Naive thymus-derived CD8-positive, alpha-beta T cell (primary cell): ENCODE measurements at regions not wholly inside any gene's neighbourhood (a gene's known extent, or its start where the extent isn't known, plus 50 kb on each side); places are given as distances from the start of the nearest gene placed in this dataset.

ENCODE experiments used
- ATAC-seq, 2 donors: fragments of 150-1000 bp; cut with Tn5 transposase in 1 of 2; sonication (Bioruptor Pico), chemical (Tn5 transposase) in 1 of 2; 1 replicate in 1 of 2; 2 replicates in 1 of 2; pipeline ENCODE4 v1.10.0; 2021; ENCODE audit warnings: mild to moderate bottlenecking in 2 of 2, moderate library complexity in 2 of 2
- POLR2A ChIA-PET: fragments of 350-600 bp; sonication (Branson Sonifier 250); formaldehyde crosslinking; loops from one replicate; lab custom pipeline; 2021; ENCODE audit warnings: antibody characterized with exemption; lab: Charles Lee
- DNase-seq, 10 donors: peaks; one replicate each; pipeline versions ENCODE4 v3.0.0 to v3.0.0-alpha.2; 2020 to 2022
- H3K27ac Mint-ChIP-seq, 10 donors: one replicate each; pipeline ENCODE4 v1.8.0; 2020 to 2022; ENCODE audit warnings: mild to moderate bottlenecking in 10 of 10, mixed read lengths in 10 of 10, moderate library complexity in 4 of 10, inconsistent platforms in 1 of 10
- H3K27me3 Mint-ChIP-seq, 5 donors: one replicate each; pipeline ENCODE4 v1.8.0; 2021 to 2022; ENCODE audit warnings: mixed read lengths in 5 of 5
- H3K36me3 Mint-ChIP-seq, 3 donors: one replicate each; pipeline ENCODE4 v1.8.0; 2020 to 2022; ENCODE audit warnings: mixed read lengths in 3 of 3, mild to moderate bottlenecking in 2 of 3, inconsistent platforms in 1 of 3
- H3K4me1 Mint-ChIP-seq, 4 donors: one replicate each; pipeline ENCODE4 v1.8.0; 2021 to 2022; ENCODE audit warnings: mixed read lengths in 4 of 4
- H3K4me3 Mint-ChIP-seq, 10 donors: one replicate each; pipeline ENCODE4 v1.8.0; 2020 to 2022; ENCODE audit warnings: mild to moderate bottlenecking in 10 of 10, mixed read lengths in 10 of 10, moderate library complexity in 6 of 10, inconsistent platforms in 1 of 10
- H3K9me3 Mint-ChIP-seq, 9 donors: one replicate each; pipeline ENCODE4 v1.8.0; 2020 to 2022; ENCODE audit warnings: mixed read lengths in 9 of 9, mild to moderate bottlenecking in 3 of 9, inconsistent platforms in 1 of 9, moderate library complexity in 1 of 9

GRCh38 chr1:188397521-188397920, 1568.8 kb downstream of the PLA2G4A start:
- no peak for ATAC-seq
- Mint-ChIP-seq H3K36me3 (peaks cover 0 to 6% (median 0%) of the 10 kb centered on the region in 3 donors), H3K4me1 (no peaks in the 10 kb centered on the region), H3K4me3 (no peak overlapping the region), H3K27ac (no peak overlapping the region), H3K9me3 (peaks cover 0 to 29% (median 3%) of the 10 kb centered on the region in 9 donors), H3K27me3 (no peaks in the 10 kb centered on the region)
- POLR2A ChIA-PET: no interaction called here
- DNase-seq: no peak

DNA sequence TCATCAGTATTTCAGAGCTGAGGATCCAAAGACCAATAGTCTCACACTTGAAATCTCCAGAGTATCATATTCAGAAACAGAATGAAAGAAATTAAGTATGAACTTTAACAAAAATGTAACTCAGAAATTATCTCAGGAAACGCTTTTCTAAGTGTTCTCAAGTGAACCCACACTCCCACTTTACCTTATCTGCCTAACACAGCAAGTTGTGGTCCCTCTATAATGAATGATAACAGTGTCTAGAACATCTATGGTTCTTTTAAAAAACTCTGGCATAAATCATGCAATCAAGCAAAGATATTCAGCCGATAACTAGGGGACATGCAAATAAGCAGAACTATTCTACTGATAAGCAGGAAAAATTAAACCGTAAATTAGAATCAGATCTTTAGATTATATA, 1574.2 kb downstream of the PLA2G4A start:
- Mint-ChIP-seq H3K4me1 (no peaks in the 10 kb centered on the region), H3K4me3 (no peak overlapping the region), H3K27ac (no peak overlapping the region), H3K36me3 (peaks cover 0 to 6% (median 0%) of the 10 kb centered on the region in 3 donors), H3K27me3 (no peaks in the 10 kb centered on the region), H3K9me3 (peaks cover 0 to 20% (median 4%) of the 10 kb centered on the region in 9 donors)
- ATAC-seq (no peak), DNase-seq (no peak)
- POLR2A ChIA-PET: no interaction called here

GRCh38 chr1:188406636-188407035, 1577.9 kb downstream of the PLA2G4A start:
- Mint-ChIP-seq H3K4me3 (no peak overlapping the region), H3K9me3 (peaks cover 0 to 15% (median 0%) of the 10 kb centered on the region in 9 donors)

DNA sequence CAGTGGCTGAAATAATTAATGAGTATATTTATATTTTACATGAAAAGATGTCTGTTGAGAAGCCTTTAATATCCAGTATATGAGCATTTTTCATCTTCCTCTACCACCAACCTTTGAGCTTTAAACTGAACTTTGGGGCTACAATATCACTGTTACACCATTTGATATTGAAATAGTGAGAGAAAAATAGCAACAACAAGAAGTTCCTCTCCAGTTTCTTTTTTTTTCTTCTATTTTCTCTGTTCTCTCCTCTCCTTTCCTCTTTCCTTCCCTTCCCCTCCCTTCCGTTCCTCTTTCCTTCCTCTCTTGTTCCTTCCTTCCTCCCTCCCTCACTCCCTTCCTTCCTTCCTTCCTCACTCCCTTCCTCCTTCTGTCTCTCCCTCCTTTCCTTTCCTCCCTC, 1591.4 kb downstream of the PLA2G4A start:
- POLR2A ChIA-PET: no interaction called here
- no peak overlapping the region for H3K4me3 Mint-ChIP-seq

More at GRCh38 chr1:188406636-188407035, 1577.9 kb downstream of the PLA2G4A start:
- DNase-seq: no peak
- no peak for ATAC-seq
- H3K27ac Mint-ChIP-seq: no peak overlapping the region
- no peaks in the 10 kb centered on the region for H3K27me3 Mint-ChIP-seq
- POLR2A ChIA-PET: no interaction called here
- H3K4me1 Mint-ChIP-seq: no peaks in the 10 kb centered on the region
- H3K36me3 Mint-ChIP-seq: no peaks in the 10 kb centered on the region

GRCh38 chr1:188423073-188423472, 1594.3 kb downstream of the PLA2G4A start:
- Mint-ChIP-seq H3K27me3 (no peaks in the 10 kb centered on the region), H3K4me3 (no peak overlapping the region), H3K4me1 (no peaks in the 10 kb centered on the region), H3K9me3 (peaks cover 0 to 6% (median 3%) of the 10 kb centered on the region in 9 donors), H3K36me3 (no peaks in the 10 kb centered on the region), H3K27ac (no peak overlapping the region)
- no peak for DNase-seq
- ATAC-seq: no peak
- POLR2A ChIA-PET: no interaction called here

More for the DNA sequence above, 1591.4 kb downstream of the PLA2G4A start:
- no peak for ATAC-seq
- Mint-ChIP-seq H3K9me3 (peaks cover 0 to 13% (median 4%) of the 10 kb centered on the region in 9 donors), H3K36me3 (no peaks in the 10 kb centered on the region), H3K4me1 (no peaks in the 10 kb centered on the region), H3K27me3 (no peaks in the 10 kb centered on the region), H3K27ac (no peak overlapping the region)
- no peak for DNase-seq

- Mint-ChIP-seq H3K4me3 (no peak overlapping the region), H3K36me3 (no peaks in the 10 kb centered on the region), H3K27ac (no peak overlapping the region), H3K4me1 (no peaks in the 10 kb centered on the region), H3K27me3 (no peaks in the 10 kb centered on the region), H3K9me3 (peaks cover 0 to 5% (median 3%) of the 10 kb centered on the region in 9 donors)
- no peak for ATAC-seq
- POLR2A ChIA-PET: no interaction called here
- DNase-seq: no peak
These were observed 1595.4 kb downstream of the PLA2G4A start for GRCh38 chr1:188424176-188424575.

DNA sequence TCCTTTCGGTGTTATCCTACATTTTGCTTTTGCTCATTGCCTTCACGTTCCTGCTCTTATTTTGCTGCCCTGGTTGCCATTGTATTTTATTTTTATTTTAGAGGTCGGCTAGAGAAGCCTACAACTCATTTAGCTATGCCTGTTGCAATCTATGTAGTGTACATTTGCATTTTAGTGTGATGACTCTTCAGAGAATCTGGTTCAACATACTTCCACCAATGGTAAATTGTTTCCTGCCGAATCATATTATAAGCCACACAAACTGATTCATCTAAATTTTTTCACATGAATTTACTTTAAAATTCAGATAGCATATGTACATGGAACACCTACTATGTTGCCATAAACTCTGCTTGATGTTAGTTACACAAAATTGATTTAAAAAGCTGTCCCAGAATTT, 1596.9 kb downstream of the PLA2G4A start:
- Mint-ChIP-seq H3K36me3 (no peaks in the 10 kb centered on the region), H3K27ac (no peak overlapping the region), H3K4me3 (no peak overlapping the region), H3K4me1 (no peaks in the 10 kb centered on the region), H3K9me3 (peaks cover 0 to 7% (median 4%) of the 10 kb centered on the region in 9 donors), H3K27me3 (no peaks in the 10 kb centered on the region)
- no peak for DNase-seq
- POLR2A ChIA-PET: no interaction called here
- no peak for ATAC-seq

GRCh38 chr1:188426561-188426960, 1597.8 kb downstream of the PLA2G4A start:
- DNase-seq: no peak
- POLR2A ChIA-PET: no interaction called here
- no peak overlapping the region for H3K4me3 Mint-ChIP-seq
- no peak for ATAC-seq
- peaks cover 0 to 7% (median 3%) of the 10 kb centered on the region in 9 donors for H3K9me3 Mint-ChIP-seq
- H3K27ac Mint-ChIP-seq: no peak overlapping the region
- H3K27me3 Mint-ChIP-seq: no peaks in the 10 kb centered on the region
- no peaks in the 10 kb centered on the region for H3K36me3 Mint-ChIP-seq
- no peaks in the 10 kb centered on the region for H3K4me1 Mint-ChIP-seq

GRCh38 chr1:188427642-188428041, 1598.9 kb downstream of the PLA2G4A start:
- no peaks in the 10 kb centered on the region for H3K36me3 Mint-ChIP-seq
- no peak overlapping the region for H3K4me3 Mint-ChIP-seq
- no peaks in the 10 kb centered on the region for H3K27me3 Mint-ChIP-seq
- H3K4me1 Mint-ChIP-seq: no peaks in the 10 kb centered on the region
- POLR2A ChIA-PET: no interaction called here
- ATAC-seq (no peak), DNase-seq (no peak)
- no peak overlapping the region for H3K27ac Mint-ChIP-seq
- peaks cover 0 to 7% (median 0%) of the 10 kb centered on the region in 9 donors for H3K9me3 Mint-ChIP-seq

DNA sequence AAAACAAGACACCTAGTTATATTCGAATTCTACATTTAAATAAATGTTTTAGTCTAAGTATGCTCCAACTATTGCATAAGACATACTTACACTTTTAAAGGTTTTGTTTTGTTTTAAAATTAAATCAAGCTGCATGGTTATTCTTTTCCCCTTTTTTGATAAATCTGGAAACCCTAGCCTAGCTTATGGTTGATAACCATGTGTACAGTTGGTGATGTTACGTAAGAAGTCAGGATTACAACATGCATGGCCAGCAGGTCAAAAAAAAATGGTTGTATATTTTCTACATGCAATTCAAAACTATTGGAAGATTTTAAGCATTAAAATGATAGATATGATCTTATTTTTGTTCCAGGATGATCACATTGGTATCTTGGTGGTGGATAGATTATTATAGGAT, 1600.6 kb downstream of the PLA2G4A start:
- POLR2A ChIA-PET: no interaction called here
- H3K4me3 Mint-ChIP-seq: no peak overlapping the region
- no peaks in the 10 kb centered on the region for H3K36me3 Mint-ChIP-seq
- ATAC-seq (no peak), DNase-seq (no peak)
- peaks cover 0 to 7% (median 0%) of the 10 kb centered on the region in 9 donors for H3K9me3 Mint-ChIP-seq
- H3K27ac Mint-ChIP-seq: no peak overlapping the region
- H3K4me1 Mint-ChIP-seq: no peaks in the 10 kb centered on the region
- no peaks in the 10 kb centered on the region for H3K27me3 Mint-ChIP-seq

DNA sequence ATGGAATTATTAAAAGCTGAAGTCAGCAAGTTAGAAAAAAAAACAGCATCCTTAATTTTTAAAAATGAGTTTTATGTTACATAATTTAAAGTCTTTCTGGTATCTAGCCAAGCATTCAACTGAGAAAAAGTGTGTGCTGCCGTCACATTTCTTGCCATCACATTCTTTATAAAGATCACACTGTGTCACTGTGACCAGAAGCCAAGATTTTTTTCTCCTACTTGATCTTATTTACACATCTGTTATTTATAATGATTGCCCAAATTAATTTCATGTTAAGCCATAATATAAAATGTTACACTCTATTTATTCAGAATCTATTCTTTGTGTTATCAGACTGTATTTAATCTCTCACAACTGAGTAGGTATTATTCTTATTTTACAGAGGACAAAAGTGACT, 1603.7 kb downstream of the PLA2G4A start:
- Mint-ChIP-seq H3K27ac (no peak overlapping the region), H3K27me3 (no peaks in the 10 kb centered on the region), H3K4me3 (no peak overlapping the region), H3K36me3 (no peaks in the 10 kb centered on the region), H3K9me3 (peaks cover 0 to 6% (median 0%) of the 10 kb centered on the region in 9 donors), H3K4me1 (no peaks in the 10 kb centered on the region)
- POLR2A ChIA-PET: no interaction called here
- ATAC-seq (no peak), DNase-seq (no peak)

DNA sequence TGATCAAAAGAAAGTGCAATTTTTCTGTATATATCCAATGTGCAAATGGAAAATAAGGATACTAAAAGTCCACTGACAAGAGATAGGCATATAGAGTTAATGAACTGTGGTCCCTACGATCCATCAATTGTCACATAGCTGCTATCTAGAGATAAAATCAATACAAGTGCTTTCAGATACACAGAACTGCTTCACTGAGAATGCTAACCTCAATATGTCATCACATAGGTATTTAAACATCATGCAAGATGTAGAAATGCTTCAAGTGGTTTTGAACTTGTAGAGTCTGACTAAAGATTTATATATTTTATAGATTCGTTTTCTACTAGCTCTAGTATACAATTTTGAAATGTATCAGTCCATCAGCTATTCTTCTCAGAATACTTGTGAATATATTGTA, 1604.7 kb downstream of the PLA2G4A start:
- no peaks in the 10 kb centered on the region for H3K4me1 Mint-ChIP-seq
- POLR2A ChIA-PET: no interaction called here
- H3K36me3 Mint-ChIP-seq: no peaks in the 10 kb centered on the region
- H3K9me3 Mint-ChIP-seq: peaks cover 0 to 9% (median 2%) of the 10 kb centered on the region in 9 donors
- DNase-seq (no peak), ATAC-seq (no peak)
- no peak overlapping the region for H3K27ac Mint-ChIP-seq
- H3K27me3 Mint-ChIP-seq: no peaks in the 10 kb centered on the region
- no peak overlapping the region for H3K4me3 Mint-ChIP-seq

- Mint-ChIP-seq H3K4me1 (no peaks in the 10 kb centered on the region), H3K36me3 (no peaks in the 10 kb centered on the region), H3K27me3 (no peaks in the 10 kb centered on the region), H3K27ac (no peak overlapping the region), H3K4me3 (no peak overlapping the region), H3K9me3 (peaks cover 0 to 11% (median 5%) of the 10 kb centered on the region in 9 donors)
- DNase-seq (no peak), ATAC-seq (no peak)
- POLR2A ChIA-PET: no interaction called here
These were observed 1615.8 kb downstream of the PLA2G4A start for GRCh38 chr1:188444526-188444925.

DNA sequence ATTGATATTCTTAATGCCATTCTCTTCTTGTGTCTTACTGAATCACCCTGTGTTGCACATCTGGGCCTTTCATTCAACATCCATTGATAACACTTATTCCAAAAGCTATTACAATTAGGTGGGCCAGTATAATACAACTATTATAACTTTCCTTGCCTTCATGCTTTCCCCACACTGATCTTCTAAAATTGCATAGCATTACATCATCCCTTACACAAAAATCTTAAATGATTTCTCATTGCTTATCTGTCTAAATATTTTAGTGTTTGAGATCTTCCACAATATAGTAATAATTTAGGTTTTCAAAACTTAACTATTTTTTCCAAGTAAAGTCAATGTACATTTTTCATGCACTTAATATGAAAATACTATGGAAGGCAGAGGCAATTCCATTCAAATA, 1634.1 kb downstream of the PLA2G4A start:
- POLR2A ChIA-PET: no interaction called here
- Mint-ChIP-seq H3K36me3 (no peaks in the 10 kb centered on the region), H3K9me3 (peaks cover 0 to 16% (median 6%) of the 10 kb centered on the region in 9 donors), H3K27ac (no peak overlapping the region), H3K4me3 (no peak overlapping the region), H3K4me1 (no peaks in the 10 kb centered on the region), H3K27me3 (no peaks in the 10 kb centered on the region)
- ATAC-seq (no peak), DNase-seq (no peak)
